GM18502 (cell line): ENCODE measurements at regions not wholly inside any gene's neighbourhood (a gene's known extent, or its start where the extent isn't known, plus 50 kb on each side); places are given as distances from the start of the nearest gene placed in this dataset.

Experiments used
- ATAC-seq: cut with Tn5 transposase; IDR thresholded peaks from one replicate; pipeline ENCODE4 v1.9.1; 2021; ENCODE audit warnings: mild to moderate bottlenecking; ENCODE audit not compliant: unreplicated experiment, poor library complexity

GRCh38 chr16:82504836-82505235, 121.9 kb upstream of the CDH13 start:
- no peak for ATAC-seq

GRCh38 chr16:82499302-82499701, 127.5 kb upstream of the CDH13 start:
- no peak for ATAC-seq

- ATAC-seq, result no peak
These were observed 129.6 kb upstream of the CDH13 start for GRCh38 chr16:82497139-82497538.

- no peak for ATAC-seq
These were observed 138.3 kb upstream of the CDH13 start for GRCh38 chr16:82488460-82488859.

DNA sequence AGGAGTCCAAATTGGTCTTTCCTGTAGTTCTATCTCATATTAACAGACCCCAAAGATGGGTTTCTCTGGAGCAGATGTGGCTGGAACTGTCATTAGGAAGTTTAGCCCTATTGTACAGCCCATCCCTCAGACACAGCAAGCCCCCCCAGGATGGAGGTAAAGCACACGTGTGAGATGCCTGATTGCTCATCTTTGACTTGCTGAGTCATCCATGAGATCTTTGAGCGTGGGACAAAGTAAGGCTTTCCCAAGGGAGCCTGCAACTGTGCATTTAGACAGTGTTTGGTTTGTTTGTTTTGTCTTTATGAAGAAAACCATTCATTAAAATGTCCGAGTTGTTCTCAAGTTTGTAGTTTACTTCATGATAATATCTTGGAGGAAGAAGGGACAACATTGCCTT, 145.3 kb upstream of the CDH13 start:
- no peak for ATAC-seq

- no peak for ATAC-seq
These were observed 150.0 kb upstream of the CDH13 start for GRCh38 chr16:82476786-82477185.

- ATAC-seq, result no peak
These were observed 156.1 kb upstream of the CDH13 start for GRCh38 chr16:82470620-82471152.

- ATAC-seq, result no peak
These were observed 156.8 kb upstream of the CDH13 start for GRCh38 chr16:82470016-82470415.

DNA sequence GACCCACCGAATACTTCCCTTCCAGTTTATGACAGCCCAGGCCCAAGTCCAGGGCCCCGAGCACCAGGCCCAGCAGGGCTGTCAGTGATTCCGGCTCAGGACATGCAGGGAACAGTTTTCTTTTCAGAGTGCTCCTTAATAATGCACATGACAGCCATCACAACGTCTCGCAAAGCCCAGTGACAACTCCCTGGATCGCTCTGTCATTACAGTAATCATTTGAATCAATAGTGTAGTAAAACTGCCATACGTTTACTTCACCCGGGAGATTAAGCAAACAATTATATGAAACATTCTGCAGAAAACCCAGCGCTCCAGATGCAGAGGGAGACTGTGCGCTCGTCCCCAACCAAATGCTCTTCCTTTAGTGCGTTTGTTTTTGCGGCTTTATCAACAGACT, 162.6 kb upstream of the CDH13 start:
- ATAC-seq, result no peak

GRCh38 chr16:82460766-82461165, 166.0 kb upstream of the CDH13 start:
- ATAC-seq, result no peak

DNA sequence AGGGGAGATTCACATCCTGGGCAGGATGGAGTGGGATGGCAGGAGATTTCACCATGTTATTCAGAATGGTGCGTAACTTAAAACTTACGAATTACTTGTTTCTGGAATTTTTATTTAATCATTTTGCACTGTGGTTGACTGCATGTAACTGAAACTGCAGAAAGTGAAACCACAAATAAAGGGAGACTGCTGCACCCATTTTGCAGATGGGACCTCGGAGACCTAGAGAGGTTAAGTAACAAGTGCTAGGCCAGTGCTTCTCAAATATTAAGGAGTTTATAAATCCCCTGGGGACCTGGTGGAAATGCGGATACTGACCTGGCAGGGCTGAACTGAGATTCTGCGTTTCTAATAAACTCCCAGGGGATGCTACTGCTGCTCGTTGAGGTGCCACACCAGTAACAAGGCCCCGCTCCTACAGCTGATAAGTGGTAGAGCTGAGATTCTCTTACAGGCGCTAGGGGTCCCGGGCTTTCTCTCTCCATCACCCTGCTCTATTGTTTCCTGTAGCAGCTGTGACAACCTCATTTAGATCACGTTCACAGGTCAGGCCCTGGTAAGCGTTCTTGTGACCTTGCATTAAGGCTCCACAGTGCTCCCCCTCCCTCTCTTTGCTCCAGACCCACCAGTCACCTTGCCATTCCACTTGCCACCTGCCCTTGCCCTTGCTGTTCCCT, 167.1 kb upstream of the CDH13 start:
- ATAC-seq, result no peak

GRCh38 chr16:82456683-82457082, 170.1 kb upstream of the CDH13 start:
- ATAC-seq, result peak; percentile 88

DNA sequence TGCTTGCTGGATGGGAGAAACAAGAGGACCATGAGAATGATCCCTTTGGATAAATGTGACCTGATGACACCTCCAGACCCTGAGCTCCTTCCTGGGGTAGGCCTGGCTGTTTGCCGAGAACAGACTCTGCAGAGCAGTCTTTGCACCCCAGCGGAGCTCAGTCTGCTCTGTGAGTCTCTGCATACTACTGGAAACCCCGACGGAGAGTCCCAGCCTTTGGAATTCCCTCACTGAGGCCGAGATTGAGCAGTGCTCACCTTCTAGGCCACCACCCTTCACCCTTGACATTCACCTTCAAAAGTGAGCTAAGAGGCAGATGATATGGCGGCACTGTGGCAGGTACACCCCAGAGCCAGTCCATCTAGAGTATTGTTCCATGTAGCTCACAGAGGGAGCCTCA, 172.2 kb upstream of the CDH13 start:
- ATAC-seq, result no peak

- no peak for ATAC-seq
These were observed 172.6 kb upstream of the CDH13 start for GRCh38 chr16:82454152-82454551.

DNA sequence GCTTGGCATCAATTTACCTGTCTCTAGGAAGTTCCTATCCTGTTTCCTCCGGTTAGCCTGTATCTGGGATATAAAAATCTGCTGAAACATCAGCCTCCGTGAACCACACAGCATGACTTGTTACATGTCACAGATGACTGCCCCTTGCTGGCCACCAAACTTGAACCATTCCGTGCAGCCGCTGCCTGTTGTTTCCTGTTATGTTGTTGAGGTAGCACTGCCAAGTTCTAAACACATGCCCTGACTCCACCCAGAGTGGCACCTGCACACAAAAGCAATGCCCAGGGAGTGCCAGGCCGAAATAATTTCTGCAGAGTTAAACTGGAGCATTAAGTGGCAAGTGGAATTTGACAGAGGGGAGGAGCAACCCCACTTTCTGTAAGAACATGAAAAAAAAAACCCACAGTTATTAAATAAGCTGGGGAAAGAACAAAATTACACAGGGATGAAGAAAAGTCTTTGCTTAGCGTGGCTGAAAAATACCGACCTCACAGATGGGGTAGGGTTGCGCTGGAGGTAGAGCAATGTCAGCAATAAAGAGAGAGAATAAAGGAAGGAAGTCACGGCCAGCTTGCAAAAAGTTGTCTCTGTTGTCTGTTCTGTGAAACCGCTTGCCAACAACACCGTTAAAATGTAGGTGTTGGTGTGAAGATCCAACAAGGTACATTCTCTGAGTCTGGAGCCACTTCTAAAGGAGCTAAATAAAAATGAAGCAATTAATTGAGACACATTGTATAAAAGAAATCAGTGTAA, 174.6 kb upstream of the CDH13 start:
- no peak for ATAC-seq

GRCh38 chr16:82451449-82451848, 175.3 kb upstream of the CDH13 start:
- no peak for ATAC-seq

- no peak for ATAC-seq
These were observed 186.4 kb upstream of the CDH13 start for GRCh38 chr16:82440336-82440735.

GRCh38 chr16:82439678-82440293, 187.0 kb upstream of the CDH13 start:
- no peak for ATAC-seq

- ATAC-seq, result no peak
These were observed 193.7 kb upstream of the CDH13 start for GRCh38 chr16:82433042-82433441.

- no peak for ATAC-seq
These were observed 194.5 kb upstream of the CDH13 start for GRCh38 chr16:82432261-82432660.

GRCh38 chr16:82425661-82426060, 201.1 kb upstream of the CDH13 start:
- no peak for ATAC-seq
